IMR-90 (cell line): ENCODE measurements at regions not wholly inside any gene's neighbourhood (a gene's known extent, or its start where the extent isn't known, plus 50 kb on each side); places are given as distances from the start of the nearest gene placed in this dataset.

Source experiments
- ATAC-seq: fragments of 200-7000 bp; cut with Tn5 transposase; 2 replicates; pipeline ENCODE4 v1.9.1; 2020; ENCODE audit warnings: low read depth, mild to moderate bottlenecking, moderate library complexity
- BruUV-seq: library from RNA; stranded (reverse); fragments of 400-500 nt; replicated peaks from 2 replicates; lab custom pipeline; 2021; lab: Mats Ljungman, UMichigan
- CTCF ChIA-PET: fragments of 300-600 bp; formaldehyde crosslinking; extraction: SDS; loops from one replicate; lab custom pipeline; 2021; ENCODE audit warnings: antibody characterized with exemption; lab: Yijun Ruan, JAX
- POLR2A ChIA-PET: fragments of 300-600 bp; sonication (Branson Sonifier 250); formaldehyde crosslinking; loops from one replicate; lab custom pipeline; 2022; ENCODE audit warnings: antibody characterized with exemption; ENCODE audit not compliant: unreplicated experiment; lab: Charles Lee
- DNase-seq: peaks from one replicate; pipeline ENCODE4 v3.0.0; 2013
- H2AFZ ChIP-seq: replicated peaks from 2 replicates; pipeline ENCODE3; 2013; ENCODE audit warnings: low read length, mild to moderate bottlenecking; ENCODE audit not compliant: poor library complexity
- H2AK5ac ChIP-seq: 2 replicates; pipeline ENCODE4 v1.6.1; 2013; ENCODE audit warnings: low read depth, low read length, inconsistent platforms
- H2AK9ac ChIP-seq: replicated peaks from 2 replicates; pipeline ENCODE3; 2013; ENCODE audit warnings: mild to moderate bottlenecking, low read depth, low read length, moderate library complexity; ENCODE audit not compliant: poor library complexity
- H2BK120ac ChIP-seq: 2 replicates; pipeline ENCODE4 v1.6.1; 2013; ENCODE audit warnings: low read depth, low read length, inconsistent platforms
- H2BK15ac ChIP-seq: 3 replicates; pipeline ENCODE4 v1.6.1; 2013; ENCODE audit warnings: low read depth, low read length, inconsistent platforms
- H2BK20ac ChIP-seq: 2 replicates; pipeline ENCODE4 v1.6.1; 2013; ENCODE audit warnings: low read depth, mild to moderate bottlenecking, inconsistent platforms, low read length, moderate library complexity
- H2BK5ac ChIP-seq: 2 replicates; pipeline ENCODE4 v1.6.1; 2013; ENCODE audit warnings: mild to moderate bottlenecking, low read depth, low read length, inconsistent platforms; ENCODE audit not compliant: poor library complexity, severe bottlenecking
- H3K14ac ChIP-seq: replicated peaks from 2 replicates; pipeline ENCODE4 v1.6.1; 2013; ENCODE audit warnings: low read depth, low read length, inconsistent platforms
- H3K18ac ChIP-seq: 2 replicates; pipeline ENCODE4 v1.6.1; 2013; ENCODE audit warnings: low read depth, low read length, control low read depth
- H3K23ac ChIP-seq: 2 replicates; pipeline ENCODE4 v1.6.1; 2013; ENCODE audit warnings: low read depth, low read length, inconsistent platforms
- H3K27ac ChIP-seq: 2 replicates; pipeline ENCODE4 v1.5.1; 2013; ENCODE audit warnings: mild to moderate bottlenecking, control low read depth, low read length; ENCODE audit not compliant: insufficient read depth
- H3K27me3 ChIP-seq: 2 replicates; pipeline ENCODE4 v1.6.1; 2013; ENCODE audit warnings: low read length; ENCODE audit not compliant: control insufficient read depth, insufficient read depth
- H3K36me3 ChIP-seq: 2 replicates; pipeline ENCODE4 v1.6.1; 2013; ENCODE audit warnings: low read length, mixed read lengths; ENCODE audit not compliant: control insufficient read depth, insufficient read depth
- H3K4ac ChIP-seq: 2 replicates; pipeline ENCODE4 v1.6.1; 2013; ENCODE audit warnings: low read depth, low read length, inconsistent platforms
- H3K4me1 ChIP-seq: 2 replicates; pipeline ENCODE4 v1.6.1; 2013; ENCODE audit warnings: low read length, mixed read lengths; ENCODE audit not compliant: control insufficient read depth, insufficient read depth
- H3K4me2 ChIP-seq: 2 replicates; pipeline ENCODE4 v1.6.1; 2013; ENCODE audit warnings: low read depth, mild to moderate bottlenecking, control low read depth, low read length, moderate library complexity
- H3K4me3 ChIP-seq: 2 replicates; pipeline ENCODE4 v1.5.1; 2013; ENCODE audit warnings: low read depth, mild to moderate bottlenecking, control low read depth, low read length, moderate library complexity; ENCODE audit not compliant: insufficient read depth
- H3K56ac ChIP-seq: 2 replicates; pipeline ENCODE4 v1.6.1; 2013; ENCODE audit warnings: low read length, inconsistent platforms; ENCODE audit not compliant: insufficient read depth; ENCODE audit errors: extremely low read depth
- H3K79me1 ChIP-seq, 2 experiments: 2 replicates each; pipeline ENCODE4 v1.6.1; 2013; ENCODE audit warnings: low read length in 2 of 2, inconsistent platforms in 1 of 2, low read depth in 1 of 2
- H3K9ac ChIP-seq: 2 replicates; pipeline ENCODE4 v1.6.1; 2013; ENCODE audit warnings: low read depth, low read length, control low read depth
- H3K9me1 ChIP-seq: 2 replicates; pipeline ENCODE4 v1.6.1; 2013; ENCODE audit warnings: low read length, inconsistent platforms; ENCODE audit not compliant: insufficient read depth
- H3K9me3 ChIP-seq: 2 replicates; pipeline ENCODE4 v1.6.1; 2013; ENCODE audit warnings: low read length; ENCODE audit not compliant: control insufficient read depth, insufficient read depth
- H4K20me1 ChIP-seq: 2 replicates; pipeline ENCODE4 v1.6.1; 2013; ENCODE audit warnings: low read length, inconsistent platforms; ENCODE audit not compliant: insufficient read depth
- H4K5ac ChIP-seq: 2 replicates; pipeline ENCODE4 v1.6.1; 2013; ENCODE audit warnings: mild to moderate bottlenecking, low read depth, low read length, control low read depth
- H4K8ac ChIP-seq, 2 experiments: 2 replicates each; pipeline ENCODE4 v1.6.1; 2013; ENCODE audit warnings: low read depth in 2 of 2, low read length in 2 of 2, control low read depth in 1 of 2, inconsistent platforms in 1 of 2
- H4K91ac ChIP-seq: 2 replicates; pipeline ENCODE4 v1.6.1; 2013; ENCODE audit warnings: low read depth, low read length, inconsistent platforms; ENCODE audit not compliant: insufficient read depth
- BHLHE40 ChIP-seq: fragments of 150-350 bp; IDR thresholded peaks from 2 replicates; pipeline ENCODE4 v1.6.1; 2016; ENCODE audit warnings: mild to moderate bottlenecking, low read depth, low read length
- CEBPB ChIP-seq: IDR thresholded peaks from 2 replicates; pipeline ENCODE4 v1.6.1; 2012; ENCODE audit warnings: low read depth, low read length, improper control_type of control experiment
- CHD1 ChIP-seq: IDR thresholded peaks from 2 replicates; pipeline ENCODE4 v1.6.1; 2012; ENCODE audit warnings: low read depth, low read length, improper control_type of control experiment
- CTCF ChIP-seq: conservative IDR thresholded peaks from 2 replicates; pipeline ENCODE4 v1.5.1; 2012; ENCODE audit warnings: mild to moderate bottlenecking, low read depth, low read length, improper control_type of control experiment
- FOS ChIP-seq: fragments of 150-350 bp; IDR thresholded peaks from 2 replicates; pipeline ENCODE4 v1.6.1; 2016; ENCODE audit warnings: low read depth, low read length
- MAFK ChIP-seq: IDR thresholded peaks from 2 replicates; pipeline ENCODE4 v1.6.1; 2012; ENCODE audit warnings: low read depth, low read length, improper control_type of control experiment
- MAZ ChIP-seq: IDR thresholded peaks from 2 replicates; pipeline ENCODE4 v1.6.1; 2012; ENCODE audit warnings: low read depth, mild to moderate bottlenecking, low read length, improper control_type of control experiment, moderate library complexity, borderline replicate concordance
- MXI1 ChIP-seq: IDR thresholded peaks from 2 replicates; pipeline ENCODE4 v1.6.1; 2012; ENCODE audit warnings: low read depth, mild to moderate bottlenecking, low read length, moderate library complexity, borderline replicate concordance
- NFE2L2 ChIP-seq: fragments of 150-350 bp; IDR thresholded peaks from 2 replicates; pipeline ENCODE4 v1.6.1; 2016; ENCODE audit warnings: low read depth, mild to moderate bottlenecking, low read length
- POLR2A ChIP-seq: IDR thresholded peaks from 2 replicates; pipeline ENCODE4 v1.6.1; 2012; ENCODE audit warnings: mild to moderate bottlenecking, low read depth, low read length
- RAD21 ChIP-seq: IDR thresholded peaks from 2 replicates; pipeline ENCODE4 v1.6.1; 2012; ENCODE audit warnings: low read length, improper control_type of control experiment
- RCOR1 ChIP-seq: IDR thresholded peaks from 2 replicates; pipeline ENCODE4 v1.6.1; 2012; ENCODE audit warnings: mild to moderate bottlenecking, low read length, improper control_type of control experiment; ENCODE audit not compliant: insufficient replicate concordance
- RFX5 ChIP-seq: IDR thresholded peaks from 2 replicates; pipeline ENCODE4 v1.8.0; 2012; ENCODE audit warnings: low read depth, mild to moderate bottlenecking, low read length, moderate library complexity
- SMC3 ChIP-seq: fragments of 150-350 bp; IDR thresholded peaks from 2 replicates; pipeline ENCODE4 v1.6.1; 2016; ENCODE audit warnings: low read depth, mild to moderate bottlenecking, antibody characterized with exemption, low read length, moderate library complexity
- WGBS, 2 experiments: methylation state at CpG; one replicate each; pipeline versions ENCODE4 v1.1.5 to v1.1.7; 2013; ENCODE audit warnings: missing lambda C conversion rate in 2 of 2; ENCODE audit not compliant: insufficient read length in 1 of 2; ENCODE audit errors: extremely low coverage in 2 of 2; 5-methylcytosine and 5-hydroxymethylcytosine counted together
- dilution Hi-C: fragments of 300-500 bp; cut with HindIII; formaldehyde crosslinking; loops from one replicate; pipeline ENCODE4 v1.14.3; 2018; ENCODE audit warnings: low sequenced_read_pairs; ENCODE audit not compliant: unreplicated experiment
- in situ Hi-C: fragments of 300-500 bp; cut with MboI; formaldehyde crosslinking; loops from 3 replicates; pipeline ENCODE4 v1.14.3; 2019; ENCODE audit warnings: low sequenced_read_pairs, inconsistent platforms, mixed read lengths
- intact Hi-C: fragments of 100-400 bp; cut with micrococcal nuclease; formaldehyde crosslinking; loops from 2 replicates; pipeline ENCODE4 v1.10.0; 2022

- CTCF ChIA-PET = interaction anchor here (1.0 kb wide), 1 partner anchor 36 kb away, joined by 3 read pairs; no protein-coding TSS in a partner anchor
- in situ Hi-C loops = no loop called here
- dilution Hi-C loops = no loop called here
Observed at GRCh38 chr17:63314761-63315160, 131.3 kb downstream of the CYB561 start.

More at GRCh38 chr17:63314761-63315160, 131.3 kb downstream of the CYB561 start:
- Histone ChIP-seq H4K20me1 (no peaks in the 10 kb centered on the region), H3K36me3 (peaks cover 22% of the 10 kb centered on the region), H3K9ac (no peak overlapping the region), H2BK15ac (no peak overlapping the region), H3K79me1 (peaks cover 10 to 14% of the 10 kb centered on the region in 2 experiments; a peak in 3 of 4 replicates), H2BK120ac (no peak overlapping the region), H3K4ac (no peak overlapping the region), H3K9me3 (no peaks in the 10 kb centered on the region), H4K91ac (no peak overlapping the region), H3K4me3 (no peak overlapping the region), H3K27ac (no peak overlapping the region), H4K5ac (no peak overlapping the region), H4K8ac (no peak overlapping the region), H2AK5ac (no peak overlapping the region), H3K23ac (no peak overlapping the region), H3K4me2 (no peak overlapping the region), H3K4me1 (peaks cover 5% of the 10 kb centered on the region; the same call in 1 of the 2 replicates), H2AK9ac (no peak overlapping the region), H2BK20ac (no peak overlapping the region), H2AFZ (no peak overlapping the region), H3K56ac (no peak overlapping the region), H3K27me3 (no peaks in the 10 kb centered on the region), H3K14ac (no peak overlapping the region), H2BK5ac (no peak overlapping the region), H3K9me1 (no peaks in the 10 kb centered on the region; the same call in 1 of the 2 replicates), H3K18ac (no peak overlapping the region)
- ATAC-seq = no peak
- no peak for TF ChIP-seq RAD21
- no peak for TF ChIP-seq BHLHE40
- no peak for TF ChIP-seq MAFK
- no peak for TF ChIP-seq NFE2L2
- no peak for TF ChIP-seq RFX5
- TF ChIP-seq CEBPB = no peak
- no peak for TF ChIP-seq MXI1
- no peak for TF ChIP-seq CTCF
- no peak for TF ChIP-seq SMC3
- no peak for TF ChIP-seq FOS
- no peak for TF ChIP-seq RCOR1
- TF ChIP-seq MAZ = no peak
- no peak for TF ChIP-seq CHD1
- no peak for TF ChIP-seq POLR2A
- no peak for DNase-seq
- intact Hi-C loops = no loop called here
- 98% methylated on average over 7 of the region's 10 CpGs; no CpG with 5 or more reads in 1 of the 2 experiments for WGBS, 2 experiments
- POLR2A ChIA-PET = no interaction called here
- no TSS peak for BruUV-seq
